ENCODE measurements at regions not wholly inside any gene's neighbourhood (a gene's known extent, or its start where the extent isn't known, plus 50 kb on each side); places are given as distances from the start of the nearest gene placed in this dataset.
"Not testable (repeated sequence)": the region's sequence is repeated elsewhere in the genome, so short reads cannot be mapped to it uniquely, and the experiment has no call there.

DNA sequence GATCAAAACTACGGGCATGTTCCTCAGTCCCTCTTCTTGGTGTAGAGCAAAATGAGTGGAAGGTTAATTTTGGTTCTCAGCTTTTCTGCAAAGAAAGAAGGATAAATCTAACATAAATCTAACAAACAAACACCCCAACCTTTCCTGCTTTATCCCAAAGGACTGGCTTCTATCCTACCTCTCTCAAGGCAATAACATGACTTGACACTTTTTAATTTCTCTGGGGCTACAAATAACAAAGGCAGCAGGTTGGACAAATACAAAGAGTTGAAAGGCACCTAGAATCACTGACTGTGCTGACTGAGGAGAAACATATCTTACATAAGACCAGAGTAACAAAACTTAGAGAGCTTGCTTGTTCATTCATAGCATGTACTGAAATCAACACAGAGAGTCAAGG, 703.6 kb upstream of the PITX2 start:
- TF ChIP-seq, protein P1, sequence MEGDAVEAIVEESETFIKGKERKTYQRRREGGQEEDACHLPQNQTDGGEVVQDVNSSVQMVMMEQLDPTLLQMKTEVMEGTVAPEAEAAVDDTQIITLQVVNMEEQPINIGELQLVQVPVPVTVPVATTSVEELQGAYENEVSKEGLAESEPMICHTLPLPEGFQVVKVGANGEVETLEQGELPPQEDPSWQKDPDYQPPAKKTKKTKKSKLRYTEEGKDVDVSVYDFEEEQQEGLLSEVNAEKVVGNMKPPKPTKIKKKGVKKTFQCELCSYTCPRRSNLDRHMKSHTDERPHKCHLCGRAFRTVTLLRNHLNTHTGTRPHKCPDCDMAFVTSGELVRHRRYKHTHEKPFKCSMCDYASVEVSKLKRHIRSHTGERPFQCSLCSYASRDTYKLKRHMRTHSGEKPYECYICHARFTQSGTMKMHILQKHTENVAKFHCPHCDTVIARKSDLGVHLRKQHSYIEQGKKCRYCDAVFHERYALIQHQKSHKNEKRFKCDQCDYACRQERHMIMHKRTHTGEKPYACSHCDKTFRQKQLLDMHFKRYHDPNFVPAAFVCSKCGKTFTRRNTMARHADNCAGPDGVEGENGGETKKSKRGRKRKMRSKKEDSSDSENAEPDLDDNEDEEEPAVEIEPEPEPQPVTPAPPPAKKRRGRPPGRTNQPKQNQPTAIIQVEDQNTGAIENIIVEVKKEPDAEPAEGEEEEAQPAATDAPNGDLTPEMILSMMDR (IDR thresholded peaks at IDR 0.05), result no peak
- no peak overlapping the region for H3K4me3 ChIP-seq
- DNase-seq (ENCODE audit: low spot score), result no peak
- no peak overlapping the region for H3K27ac ChIP-seq

DNA sequence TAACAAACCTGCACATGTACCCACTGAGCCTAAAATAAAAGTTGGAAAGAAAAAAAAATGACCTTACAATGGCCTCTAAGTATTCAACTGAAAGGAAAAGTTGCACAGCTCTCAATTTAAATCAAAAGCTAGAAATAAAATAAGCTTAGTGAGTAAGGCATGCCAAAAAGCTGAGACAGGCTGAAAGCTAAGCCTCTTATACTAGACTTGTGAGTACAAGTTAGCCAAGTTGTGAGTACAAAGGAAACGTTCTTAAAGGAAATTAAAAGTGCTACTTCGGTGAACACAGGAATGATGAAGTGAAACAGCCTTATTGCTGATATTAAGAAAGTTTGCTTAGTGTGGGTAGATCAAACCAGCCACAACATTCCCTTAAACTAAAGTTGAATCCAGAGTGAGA, 707.9 kb upstream of the PITX2 start:
- DNase-seq (ENCODE audit: low spot score), result no peak
- H3K27ac ChIP-seq, result no peak overlapping the region
- TF ChIP-seq, protein P1 (IDR thresholded peaks at IDR 0.05), result no peak
- no peak overlapping the region for H3K4me3 ChIP-seq

DNA sequence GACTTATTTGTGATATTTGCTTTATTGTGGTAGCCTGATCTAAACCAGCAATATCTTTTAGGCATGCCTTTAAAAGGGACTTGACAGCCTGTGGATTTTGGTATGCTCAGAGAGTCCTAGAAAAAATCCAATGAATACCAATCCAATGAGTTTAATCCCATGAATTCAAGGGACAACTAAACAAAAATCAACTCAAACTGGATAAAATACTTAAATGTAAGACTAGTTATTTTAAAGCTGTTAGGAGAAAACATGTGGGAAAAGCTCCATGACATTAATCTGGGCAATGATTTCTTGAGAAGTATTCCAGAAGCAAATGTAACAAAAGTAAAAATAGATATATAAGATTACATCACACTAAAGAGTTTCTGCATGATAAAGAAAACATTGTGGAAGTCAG, 711.5 kb upstream of the PITX2 start:
- Histone ChIP-seq H3K4me3 (no peak overlapping the region), H3K27ac (no peak overlapping the region)
- TF ChIP-seq, protein P1 (IDR thresholded peaks at IDR 0.05), result no peak
- DNase-seq (ENCODE audit: low spot score), result no peak

DNA sequence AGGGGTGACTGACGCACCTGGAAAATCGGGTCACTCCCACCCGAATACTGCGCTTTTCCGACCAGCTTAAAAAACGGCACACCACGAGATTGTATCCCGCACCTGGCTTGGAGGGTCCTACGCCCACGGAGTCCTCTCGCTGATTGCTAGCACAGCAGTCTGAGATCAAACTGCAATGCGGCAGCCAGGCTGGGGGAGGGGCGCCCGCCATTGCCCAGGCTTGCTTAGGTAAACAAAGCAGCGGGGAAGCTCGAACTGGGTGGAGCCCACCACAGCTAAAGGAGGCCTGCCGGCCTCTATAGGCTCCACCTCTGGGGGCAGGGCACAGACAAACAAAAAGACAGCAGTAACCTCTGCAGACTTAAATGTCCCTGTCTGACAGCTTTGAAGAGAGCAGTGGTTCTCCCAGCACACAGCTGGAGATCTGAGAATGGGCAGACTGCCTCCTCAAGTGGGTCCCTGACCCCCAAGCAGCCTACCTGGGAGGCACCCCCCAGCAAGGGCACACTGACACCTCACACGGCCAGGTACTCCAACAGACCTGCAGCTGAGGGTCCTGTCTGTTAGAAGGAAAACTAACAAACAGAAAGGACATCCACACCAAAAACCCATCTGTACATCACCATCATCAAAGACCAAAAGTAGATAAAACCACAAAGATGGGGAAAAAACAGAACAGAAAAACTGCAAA, 714.5 kb upstream of the PITX2 start:
- H3K27ac ChIP-seq; DNase-seq (ENCODE audit: low spot score); H3K4me3 ChIP-seq: not testable (repeated sequence)

DNA sequence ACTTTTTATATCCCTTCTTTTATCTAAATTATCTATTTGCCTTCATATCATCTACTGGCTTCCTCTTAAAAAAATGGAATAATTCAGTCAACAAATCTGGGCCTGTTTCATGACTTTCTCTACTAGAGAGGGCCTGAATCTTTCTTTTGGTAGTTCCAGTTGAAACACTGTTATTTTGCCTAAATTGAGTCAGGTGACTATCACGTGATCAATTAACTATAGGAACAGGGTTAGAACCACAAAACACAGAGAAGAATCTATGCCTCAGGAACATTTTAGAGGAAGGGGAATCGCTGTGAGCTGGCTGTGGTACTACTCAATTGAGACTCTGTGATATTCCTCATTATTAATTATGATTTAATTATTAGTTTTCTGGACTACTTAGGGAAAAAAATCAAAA, 736.7 kb upstream of the PITX2 start:
- DNase-seq (ENCODE audit: low spot score), result no peak
- H3K27ac ChIP-seq, result no peak overlapping the region
- TF ChIP-seq, protein P1 (IDR thresholded peaks at IDR 0.05), result no peak

DNA sequence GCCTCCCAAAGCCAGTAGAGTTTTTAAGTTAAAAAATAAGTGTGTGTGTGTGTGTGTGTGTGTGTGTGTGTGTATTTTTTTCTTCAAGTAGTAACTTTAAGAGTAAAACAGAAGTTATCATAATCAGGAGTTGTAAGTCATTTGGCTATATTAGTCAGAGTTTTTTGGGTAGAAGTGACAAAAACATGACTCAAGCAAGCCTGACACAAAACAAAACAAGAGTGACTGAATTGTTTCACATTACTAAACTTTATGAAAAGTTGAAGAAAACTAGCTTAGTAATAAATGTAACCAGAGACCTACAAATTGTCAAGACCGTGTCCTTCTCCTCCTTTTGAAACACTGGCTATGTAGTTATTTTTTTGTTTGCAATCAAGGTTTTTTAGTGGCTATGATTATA, 738.0 kb upstream of the PITX2 start:
- Histone ChIP-seq H3K4me3 (no peak overlapping the region), H3K27ac (no peak overlapping the region)
- TF ChIP-seq, protein P1 (IDR thresholded peaks at IDR 0.05), result no peak
- no peak for DNase-seq (ENCODE audit: low spot score)

More for the DNA sequence above, 736.7 kb upstream of the PITX2 start:
- H3K4me3 ChIP-seq, result no peak overlapping the region

DNA sequence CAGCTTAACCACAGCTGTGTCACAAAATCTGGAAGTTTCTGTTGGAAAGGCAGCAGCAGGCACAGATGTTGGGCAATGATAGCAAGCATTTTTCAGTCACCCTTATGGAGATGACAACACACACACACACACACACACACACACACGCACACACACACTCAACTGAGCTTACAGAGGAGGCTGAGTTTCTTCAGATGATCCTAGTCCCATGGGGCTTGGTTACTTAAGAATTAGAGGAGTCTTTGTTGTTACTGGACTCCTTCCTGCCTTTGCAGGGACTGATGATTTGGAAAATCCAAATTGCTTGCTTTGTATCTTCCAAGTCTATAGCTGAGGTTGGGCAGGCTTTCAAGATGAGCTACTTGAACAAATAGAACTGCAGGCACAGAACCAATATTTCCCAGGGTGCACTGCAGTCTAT, 740.1 kb upstream of the PITX2 start:
- DNase-seq (ENCODE audit: low spot score), result no peak
- Histone ChIP-seq H3K27ac (no peak overlapping the region), H3K4me3 (no peak overlapping the region)
- TF ChIP-seq, protein P1 (IDR thresholded peaks at IDR 0.05), result no peak

DNA sequence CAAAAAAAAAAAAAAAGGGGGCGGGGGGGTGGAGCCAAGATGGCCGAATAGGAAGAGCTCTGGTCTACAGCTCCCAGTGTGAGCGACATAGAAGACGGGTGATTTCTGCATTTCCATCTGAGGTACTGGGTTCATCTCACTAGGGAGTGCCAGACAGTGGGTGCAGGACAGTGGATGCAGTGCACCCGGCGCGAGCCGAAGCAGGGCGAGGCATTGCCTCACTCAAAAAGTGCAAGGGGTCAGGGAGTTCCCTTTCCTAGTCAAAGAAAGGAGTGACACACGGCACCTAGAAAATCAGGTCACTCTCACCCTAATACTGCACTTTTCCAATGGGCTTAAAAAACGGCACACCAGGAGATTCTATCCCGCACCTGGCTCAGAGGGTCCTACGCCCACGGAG, 755.0 kb upstream of the PITX2 start:
- not testable (repeated sequence) for H3K27ac ChIP-seq; H3K4me3 ChIP-seq; DNase-seq (ENCODE audit: low spot score)
